ENCODE measurements at regions not wholly inside any gene's neighbourhood (a gene's known extent, or its start where the extent isn't known, plus 50 kb on each side); places are given as distances from the start of the nearest gene placed in this dataset.

- no peak for TF ChIP-seq EZH2 (IDR thresholded peaks at IDR 0.05; ENCODE audit: borderline replicate concordance, low read depth, low read length, poor library complexity, severe bottlenecking)
- TF ChIP-seq, protein P1, sequence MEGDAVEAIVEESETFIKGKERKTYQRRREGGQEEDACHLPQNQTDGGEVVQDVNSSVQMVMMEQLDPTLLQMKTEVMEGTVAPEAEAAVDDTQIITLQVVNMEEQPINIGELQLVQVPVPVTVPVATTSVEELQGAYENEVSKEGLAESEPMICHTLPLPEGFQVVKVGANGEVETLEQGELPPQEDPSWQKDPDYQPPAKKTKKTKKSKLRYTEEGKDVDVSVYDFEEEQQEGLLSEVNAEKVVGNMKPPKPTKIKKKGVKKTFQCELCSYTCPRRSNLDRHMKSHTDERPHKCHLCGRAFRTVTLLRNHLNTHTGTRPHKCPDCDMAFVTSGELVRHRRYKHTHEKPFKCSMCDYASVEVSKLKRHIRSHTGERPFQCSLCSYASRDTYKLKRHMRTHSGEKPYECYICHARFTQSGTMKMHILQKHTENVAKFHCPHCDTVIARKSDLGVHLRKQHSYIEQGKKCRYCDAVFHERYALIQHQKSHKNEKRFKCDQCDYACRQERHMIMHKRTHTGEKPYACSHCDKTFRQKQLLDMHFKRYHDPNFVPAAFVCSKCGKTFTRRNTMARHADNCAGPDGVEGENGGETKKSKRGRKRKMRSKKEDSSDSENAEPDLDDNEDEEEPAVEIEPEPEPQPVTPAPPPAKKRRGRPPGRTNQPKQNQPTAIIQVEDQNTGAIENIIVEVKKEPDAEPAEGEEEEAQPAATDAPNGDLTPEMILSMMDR (conservative IDR thresholded peaks at IDR 0.05; ENCODE audit: low read depth, low read length) = no peak
Observed at GRCh38 chr5:115351356-115352195, 55.1 kb upstream of the CCDC112 start.
